Neural progenitor cell (in vitro differentiated cells): ENCODE measurements at regions not wholly inside any gene's neighbourhood (a gene's known extent, or its start where the extent isn't known, plus 50 kb on each side); places are given as distances from the start of the nearest gene placed in this dataset.
"Not testable (repeated sequence)": the region's sequence is repeated elsewhere in the genome, so short reads cannot be mapped to it uniquely, and the experiment has no call there.

ENCODE experiments used
- EZH2phosphoT487 ChIP-seq: fragments of 200-600 bp; sonication (generic); IDR thresholded peaks from 2 replicates; pipeline ENCODE4 v1.6.1; 2017; ENCODE audit warnings: antibody characterized with exemption
- TF ChIP-seq, protein P1 (sequence below): fragments of 200-600 bp; sonication (generic); IDR thresholded peaks from 2 replicates; pipeline ENCODE4 v1.5.1; 2017; ENCODE audit warnings: antibody characterized with exemption, mild to moderate bottlenecking

DNA sequence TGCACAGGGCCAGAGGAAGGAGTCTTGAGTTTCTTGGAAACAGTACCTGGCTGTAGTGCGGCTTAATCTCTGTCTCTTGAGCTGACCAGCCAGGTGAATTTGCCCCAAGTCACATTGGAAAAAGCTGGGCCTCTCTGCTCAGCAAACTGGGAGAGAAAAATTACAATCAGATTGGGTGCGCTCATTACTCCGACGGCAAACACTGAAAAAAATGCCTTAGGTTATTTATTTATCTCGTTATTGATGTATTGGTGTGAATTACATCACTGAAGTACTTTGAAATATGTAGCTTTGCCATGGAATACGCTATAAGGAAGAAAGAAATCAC lies 4493.4 kb upstream of the OR11H1 start:
- TF ChIP-seq, protein P1, sequence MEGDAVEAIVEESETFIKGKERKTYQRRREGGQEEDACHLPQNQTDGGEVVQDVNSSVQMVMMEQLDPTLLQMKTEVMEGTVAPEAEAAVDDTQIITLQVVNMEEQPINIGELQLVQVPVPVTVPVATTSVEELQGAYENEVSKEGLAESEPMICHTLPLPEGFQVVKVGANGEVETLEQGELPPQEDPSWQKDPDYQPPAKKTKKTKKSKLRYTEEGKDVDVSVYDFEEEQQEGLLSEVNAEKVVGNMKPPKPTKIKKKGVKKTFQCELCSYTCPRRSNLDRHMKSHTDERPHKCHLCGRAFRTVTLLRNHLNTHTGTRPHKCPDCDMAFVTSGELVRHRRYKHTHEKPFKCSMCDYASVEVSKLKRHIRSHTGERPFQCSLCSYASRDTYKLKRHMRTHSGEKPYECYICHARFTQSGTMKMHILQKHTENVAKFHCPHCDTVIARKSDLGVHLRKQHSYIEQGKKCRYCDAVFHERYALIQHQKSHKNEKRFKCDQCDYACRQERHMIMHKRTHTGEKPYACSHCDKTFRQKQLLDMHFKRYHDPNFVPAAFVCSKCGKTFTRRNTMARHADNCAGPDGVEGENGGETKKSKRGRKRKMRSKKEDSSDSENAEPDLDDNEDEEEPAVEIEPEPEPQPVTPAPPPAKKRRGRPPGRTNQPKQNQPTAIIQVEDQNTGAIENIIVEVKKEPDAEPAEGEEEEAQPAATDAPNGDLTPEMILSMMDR: not testable (repeated sequence)
- TF ChIP-seq EZH2phosphoT487: not testable (repeated sequence)
